ENCODE measurements at regions not wholly inside any gene's neighbourhood (a gene's known extent, or its start where the extent isn't known, plus 50 kb on each side); places are given as distances from the start of the nearest gene placed in this dataset.

- Mint-ChIP-seq H3K27ac (peak overlapping the region; percentile 12), H3K4me1 (peaks cover 43% of the 10 kb centered on the region), H3K9me3 (0 out of 2 replicates have a peak, but pooled peaks cover 5% of the 10 kb centered on the region), H3K4me3 (no peak overlapping the region), H3K36me3 (no peaks in the 10 kb centered on the region), H3K27me3 (ENCODE audit: low read depth) (no peaks in the 10 kb centered on the region)
- CTCF ChIA-PET, result no interaction called here
- DNase-seq (ENCODE audit: low spot score) (no peak), ATAC-seq (no peak)
- POLR2A ChIA-PET, result no interaction called here
- TF ChIP-seq MAX (CRISPR knock-in tag; IDR thresholded peaks at IDR 0.05) (no peak), NR3C1 (CRISPR knock-in tag; conservative IDR thresholded peaks at IDR 0.05; ENCODE audit: low read depth) (no peak), ZSCAN18 (CRISPR knock-in tag; IDR thresholded peaks at IDR 0.05) (no peak), USF2 (CRISPR knock-in tag; IDR thresholded peaks at IDR 0.05) (no peak), ZNF416 (CRISPR knock-in tag; IDR thresholded peaks at IDR 0.05) (no peak), ZBTB21 (CRISPR knock-in tag; IDR thresholded peaks at IDR 0.05; ENCODE audit: borderline replicate concordance) (no peak), STAT6 (CRISPR knock-in tag; conservative IDR thresholded peaks at IDR 0.05; ENCODE audit: low read depth) (no peak), ZBTB43 (CRISPR knock-in tag; IDR thresholded peaks at IDR 0.05) (no peak), AFF4 (CRISPR knock-in tag; IDR thresholded peaks at IDR 0.05; ENCODE audit: borderline replicate concordance) (no peak), CREM (CRISPR knock-in tag; IDR thresholded peaks at IDR 0.05) (no peak)
Measured at GRCh38 chr4:86431543-86432116, 71.8 kb upstream of the MAPK10 start.

- no peaks in the 10 kb centered on the region for H3K27me3 Mint-ChIP-seq (ENCODE audit: low read depth)
- no peaks in the 10 kb centered on the region for H3K36me3 Mint-ChIP-seq
- H3K9me3 Mint-ChIP-seq, result 0 out of 2 replicates have a peak, but pooled peaks cover 5% of the 10 kb centered on the region
- DNase-seq (ENCODE audit: low spot score) (no peak), ATAC-seq (peak; percentile 75)
- TF ChIP-seq CREB1 (CRISPR knock-in tag; IDR thresholded peaks at IDR 0.05) (no peak), ZSCAN18 (CRISPR knock-in tag; IDR thresholded peaks at IDR 0.05) (0 out of 2 replicates have a peak, but pooled peaks have one; percentile 38)
- CTCF ChIA-PET, result interaction anchor here (0.7 kb wide), 1 partner anchor 118 kb away, joined by 4 read pairs; no protein-coding TSS in a partner anchor
- peaks cover 43% of the 10 kb centered on the region for H3K4me1 Mint-ChIP-seq
- POLR2A ChIA-PET, result no interaction called here
- H3K4me3 Mint-ChIP-seq, result no peak overlapping the region
- no peak overlapping the region for H3K27ac Mint-ChIP-seq
Measured at GRCh38 chr4:86432559-86433134, 72.8 kb upstream of the MAPK10 start.
